ENCODE measurements at regions not wholly inside any gene's neighbourhood (a gene's known extent, or its start where the extent isn't known, plus 50 kb on each side); places are given as distances from the start of the nearest gene placed in this dataset.

- no peak overlapping the region for H4K8ac ChIP-seq (ENCODE audit: low read depth in 2 of 2, low read length in 2 of 2)
- H3K9me3 ChIP-seq (ENCODE audit: control insufficient read depth, insufficient read depth, low read length): no peaks in the 10 kb centered on the region
- no peaks in the 10 kb centered on the region for H3K79me1 ChIP-seq (ENCODE audit: low read depth in 1 of 2, low read length in 2 of 2)
- no peak overlapping the region for H2BK15ac ChIP-seq (ENCODE audit: low read depth, low read length)
- no peak overlapping the region for H4K5ac ChIP-seq (ENCODE audit: low read depth, low read length)
- no peak overlapping the region for H2AK5ac ChIP-seq (ENCODE audit: low read depth, low read length)
- no peak overlapping the region for H2BK20ac ChIP-seq (ENCODE audit: low read depth, low read length)
- H3K27ac ChIP-seq (ENCODE audit: insufficient read depth, low read length): no peak overlapping the region
- no peak overlapping the region for H3K4me3 ChIP-seq (ENCODE audit: insufficient read depth, low read depth, low read length)
- no peak overlapping the region for H3K18ac ChIP-seq (ENCODE audit: low read depth, low read length)
- H3K27me3 ChIP-seq (ENCODE audit: control insufficient read depth, insufficient read depth, low read length): no peaks in the 10 kb centered on the region
- H3K4me1 ChIP-seq (ENCODE audit: control insufficient read depth, insufficient read depth, low read length): no peaks in the 10 kb centered on the region
- no peak overlapping the region for H4K91ac ChIP-seq (ENCODE audit: insufficient read depth, low read depth, low read length)
- H2AFZ ChIP-seq (replicated peaks; ENCODE audit: low read length, poor library complexity): no peak overlapping the region
- in situ Hi-C loops (cut with MboI; ENCODE audit: low sequenced_read_pairs): no loop called here
- ChIA-PET POLR2A (ENCODE audit: unreplicated experiment) (no interaction called here), CTCF (no interaction called here)
- dilution Hi-C loops (cut with HindIII; ENCODE audit: low sequenced_read_pairs, unreplicated experiment): no loop called here
- no peak overlapping the region for H3K9ac ChIP-seq (ENCODE audit: low read depth, low read length)
- H3K36me3 ChIP-seq (ENCODE audit: control insufficient read depth, insufficient read depth, low read length): no peaks in the 10 kb centered on the region
- no peak overlapping the region for H3K4me2 ChIP-seq (ENCODE audit: low read depth, low read length)
- no TSS peak for BruUV-seq (replicated peaks)
- no peak overlapping the region for H3K4ac ChIP-seq (ENCODE audit: low read depth, low read length)
- no peak overlapping the region for H2AK9ac ChIP-seq (replicated peaks; ENCODE audit: low read depth, low read length, poor library complexity)
- H3K56ac ChIP-seq (ENCODE audit: extremely low read depth, insufficient read depth, low read length): no peak overlapping the region
- TF ChIP-seq POLR2A (IDR thresholded peaks at IDR 0.05; ENCODE audit: low read depth, low read length): no peak
- no peak for TF ChIP-seq FOS (IDR thresholded peaks at IDR 0.05; ENCODE audit: low read depth, low read length)
- TF ChIP-seq CEBPB (IDR thresholded peaks at IDR 0.05; ENCODE audit: low read depth, low read length): peak; percentile 35
- DNase-seq (no peak), ATAC-seq (ENCODE audit: low read depth) (no peak)
- H2BK5ac ChIP-seq (ENCODE audit: low read depth, low read length, poor library complexity, severe bottlenecking): no peak overlapping the region
- H3K9me1 ChIP-seq (ENCODE audit: insufficient read depth, low read length): no peaks in the 10 kb centered on the region
- intact Hi-C loops (cut with micrococcal nuclease): no loop called here
- no CpG with 5 or more reads among the region's 7 CpGs for WGBS, 2 experiments (ENCODE audit: extremely low coverage in 2 of 2, insufficient read length in 1 of 2)
- no peak overlapping the region for H2BK120ac ChIP-seq (ENCODE audit: low read depth, low read length)
- no peak overlapping the region for H3K14ac ChIP-seq (replicated peaks; ENCODE audit: low read depth, low read length)
- no peak overlapping the region for H3K23ac ChIP-seq (ENCODE audit: low read depth, low read length)
- H4K20me1 ChIP-seq (ENCODE audit: insufficient read depth, low read length): no peaks in the 10 kb centered on the region
Measured at GRCh38 chr5:59988396-59988795, 94.9 kb upstream of the PDE4D start.
